Liver (tissue), 8 donors: ENCODE measurements at regions not wholly inside any gene's neighbourhood (a gene's known extent, or its start where the extent isn't known, plus 50 kb on each side); places are given as distances from the start of the nearest gene placed in this dataset.

ENCODE experiments used
- DNase-seq: peaks from one replicate; pipeline ENCODE4 v3.0.0-alpha.2; 2017; ENCODE audit warnings: low spot score
- H3K27ac ChIP-seq, 2 donors: one replicate each; pipeline ENCODE4 v1.7.0; 2013; ENCODE audit warnings: inconsistent platforms in 2 of 2, low read length in 2 of 2, control low read depth in 1 of 2, low read depth in 1 of 2, mild to moderate bottlenecking in 1 of 2
- H3K27me3 ChIP-seq, 4 donors: one replicate each; pipeline versions ENCODE4 v1.6.1 to v1.7.0; 2013; ENCODE audit warnings: low read length in 3 of 4, inconsistent platforms in 1 of 4, mild to moderate bottlenecking in 1 of 4, moderate library complexity in 1 of 4; ENCODE audit not compliant: control insufficient read depth in 4 of 4, insufficient read depth in 4 of 4
- H3K36me3 ChIP-seq, 4 donors: one replicate each; pipeline versions ENCODE4 v1.6.1 to v1.7.0; 2013; ENCODE audit warnings: low read length in 3 of 4, mild to moderate bottlenecking in 3 of 4, low read depth in 1 of 4, moderate library complexity in 1 of 4; ENCODE audit not compliant: control insufficient read depth in 4 of 4, insufficient read depth in 3 of 4
- H3K4me1 ChIP-seq, 4 donors: one replicate each; pipeline versions ENCODE4 v1.6.1 to v1.7.0; 2013; ENCODE audit warnings: low read length in 3 of 4, mild to moderate bottlenecking in 3 of 4, moderate library complexity in 1 of 4; ENCODE audit not compliant: control insufficient read depth in 4 of 4, insufficient read depth in 4 of 4
- H3K4me3 ChIP-seq, 3 donors: one replicate each; pipeline versions ENCODE4 v1.6.1 to v1.7.0; 2013; ENCODE audit warnings: low read length in 3 of 3, control low read depth in 1 of 3, low read depth in 1 of 3, mild to moderate bottlenecking in 1 of 3
- H3K9ac ChIP-seq, 2 donors: one replicate each; pipeline ENCODE4 v1.7.0; 2013; ENCODE audit warnings: low read length in 2 of 2, mild to moderate bottlenecking in 2 of 2, moderate library complexity in 2 of 2, control low read depth in 1 of 2, low read depth in 1 of 2
- H3K9me3 ChIP-seq, 4 donors: one replicate each; pipeline versions ENCODE4 v1.6.1 to v1.7.0; 2013; ENCODE audit warnings: low read length in 3 of 4; ENCODE audit not compliant: control insufficient read depth in 4 of 4
- CTCF ChIP-seq: fragments of 150-350 bp; IDR thresholded peaks from 2 replicates; pipeline ENCODE4 v1.5.1; 2017; ENCODE audit warnings: improper control_type of control experiment, low read depth, low read length; ENCODE audit not compliant: missing input control
- EGR1 ChIP-seq, 2 donors: IDR thresholded peaks; 2 replicates each; pipeline ENCODE4 v1.6.1; 2016 to 2018; ENCODE audit warnings: antibody characterized with exemption in 2 of 2, low read depth in 2 of 2
- FOXA1 ChIP-seq: IDR thresholded peaks from 2 replicates; pipeline ENCODE4 v1.6.1; 2016; ENCODE audit warnings: antibody characterized with exemption
- FOXA2 ChIP-seq: IDR thresholded peaks from 2 replicates; pipeline ENCODE4 v1.6.1; 2016; ENCODE audit warnings: antibody characterized with exemption
- GABPA ChIP-seq, 2 donors: IDR thresholded peaks in 1 of 2; conservative IDR thresholded peaks in 1 of 2; 2 replicates each; pipeline ENCODE4 v1.6.1; 2016; ENCODE audit warnings: antibody characterized with exemption in 2 of 2, mild to moderate bottlenecking in 1 of 2, moderate library complexity in 1 of 2
- HNF4A ChIP-seq, 2 donors: conservative IDR thresholded peaks; 2 replicates each; pipeline ENCODE4 v1.6.1; 2016; ENCODE audit warnings: antibody characterized with exemption in 2 of 2, mild to moderate bottlenecking in 2 of 2
- HNF4G ChIP-seq: IDR thresholded peaks from 2 replicates; pipeline ENCODE4 v1.6.1; 2016; ENCODE audit warnings: antibody characterized with exemption
- JUND ChIP-seq, 2 donors: IDR thresholded peaks; 2 replicates each; pipeline ENCODE4 v1.6.1; 2016; ENCODE audit warnings: antibody characterized with exemption in 2 of 2
- NR2F2 ChIP-seq: IDR thresholded peaks from 2 replicates; pipeline ENCODE4 v1.6.1; 2016; ENCODE audit warnings: antibody characterized with exemption
- RAD21 ChIP-seq, 2 donors: IDR thresholded peaks; 2 replicates each; pipeline ENCODE4 v1.6.1; 2016; ENCODE audit warnings: antibody characterized with exemption in 2 of 2, mild to moderate bottlenecking in 2 of 2
- REST ChIP-seq: IDR thresholded peaks from 2 replicates; pipeline ENCODE4 v1.6.1; 2016; ENCODE audit warnings: antibody characterized with exemption, mild to moderate bottlenecking
- RXRA ChIP-seq, 2 donors: IDR thresholded peaks; 2 replicates each; pipeline ENCODE4 v1.6.1; 2017 to 2018; ENCODE audit warnings: antibody characterized with exemption in 2 of 2, mild to moderate bottlenecking in 1 of 2
- SP1 ChIP-seq: IDR thresholded peaks from 2 replicates; pipeline ENCODE4 v1.6.1; 2018; ENCODE audit warnings: antibody characterized with exemption, mild to moderate bottlenecking
- TAF1 ChIP-seq: conservative IDR thresholded peaks from 2 replicates; pipeline ENCODE4 v1.6.1; 2016; ENCODE audit warnings: antibody characterized with exemption, mild to moderate bottlenecking
- WGBS: extraction: QIAGEN DNeasy Blood & Tissue Kit; methylation state at CpG from one replicate; pipeline ENCODE4 v1.1.7; 2013; 5-methylcytosine and 5-hydroxymethylcytosine counted together
- TF ChIP-seq, protein P1 (sequence below): IDR thresholded peaks from 2 replicates; pipeline ENCODE4 v1.6.1; 2016; ENCODE audit warnings: antibody characterized with exemption
- TF ChIP-seq, protein P2 (sequence below): IDR thresholded peaks from 2 replicates; pipeline ENCODE4 v1.6.1; 2016; ENCODE audit warnings: antibody characterized with exemption
- donor health status: healthy.
- donor health status: healthy.
- donor health status: healthy.
- donor health status: healthy.
- donor health status: healthy.

- Histone ChIP-seq H3K27me3 (no peaks in the 10 kb centered on the region), H3K9me3 (no peaks in the 10 kb centered on the region), H3K27ac (no peak overlapping the region), H3K4me3 (no peak overlapping the region), H3K9ac (no peak overlapping the region), H3K36me3 (no peaks in the 10 kb centered on the region), H3K4me1 (no peaks in the 10 kb centered on the region)
- WGBS: 96% methylated on average over 1 of the region's 1 CpG
- no peak for DNase-seq
- TF ChIP-seq SP1: no peak
- TF ChIP-seq NR2F2: no peak
- no peak for TF ChIP-seq EGR1 (IDR thresholded peaks at IDR 0.05; ENCODE audit: low read depth in 2 of 2)
- no peak for TF ChIP-seq HNF4A (conservative IDR thresholded peaks at IDR 0.05)
- no peak for TF ChIP-seq HNF4G
- no peak for TF ChIP-seq REST
- no peak for TF ChIP-seq GABPA (IDR thresholded peaks at IDR 0.05 in 1 of 2, conservative IDR thresholded peaks at IDR 0.05 in 1 of 2)
- TF ChIP-seq RXRA (IDR thresholded peaks at IDR 0.05): no peak
- TF ChIP-seq FOXA1: no peak
- TF ChIP-seq, protein P1, sequence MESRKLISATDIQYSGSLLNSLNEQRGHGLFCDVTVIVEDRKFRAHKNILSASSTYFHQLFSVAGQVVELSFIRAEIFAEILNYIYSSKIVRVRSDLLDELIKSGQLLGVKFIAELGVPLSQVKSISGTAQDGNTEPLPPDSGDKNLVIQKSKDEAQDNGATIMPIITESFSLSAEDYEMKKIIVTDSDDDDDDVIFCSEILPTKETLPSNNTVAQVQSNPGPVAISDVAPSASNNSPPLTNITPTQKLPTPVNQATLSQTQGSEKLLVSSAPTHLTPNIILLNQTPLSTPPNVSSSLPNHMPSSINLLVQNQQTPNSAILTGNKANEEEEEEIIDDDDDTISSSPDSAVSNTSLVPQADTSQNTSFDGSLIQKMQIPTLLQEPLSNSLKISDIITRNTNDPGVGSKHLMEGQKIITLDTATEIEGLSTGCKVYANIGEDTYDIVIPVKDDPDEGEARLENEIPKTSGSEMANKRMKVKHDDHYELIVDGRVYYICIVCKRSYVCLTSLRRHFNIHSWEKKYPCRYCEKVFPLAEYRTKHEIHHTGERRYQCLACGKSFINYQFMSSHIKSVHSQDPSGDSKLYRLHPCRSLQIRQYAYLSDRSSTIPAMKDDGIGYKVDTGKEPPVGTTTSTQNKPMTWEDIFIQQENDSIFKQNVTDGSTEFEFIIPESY: no peak
- no peak for TF ChIP-seq CTCF
- TF ChIP-seq TAF1: no peak
- no peak for TF ChIP-seq JUND (IDR thresholded peaks at IDR 0.05)
- TF ChIP-seq FOXA2: no peak
These were observed 212.9 kb upstream of the SLC7A11 start for GRCh38 chr4:138455097-138455496.

DNA sequence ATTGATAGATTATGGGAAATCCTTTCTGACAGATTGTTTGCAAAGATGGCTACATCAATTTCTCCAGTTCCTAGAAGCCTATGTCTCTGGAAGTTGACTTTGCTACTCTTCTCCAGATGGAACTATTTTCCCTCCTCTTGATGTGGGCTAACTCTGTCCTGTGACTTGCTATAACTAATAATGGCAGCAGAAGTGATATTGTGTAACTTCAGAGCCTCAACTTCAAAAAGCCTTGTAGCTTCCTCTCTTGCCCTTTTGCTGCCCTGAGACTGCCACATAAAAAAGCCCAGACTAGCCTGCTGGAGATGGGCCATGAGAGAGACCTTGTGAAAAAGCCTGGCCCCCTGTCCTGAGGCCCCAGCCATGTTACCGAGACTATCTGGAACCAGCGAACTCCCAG, 210.7 kb upstream of the SLC7A11 start:
- Histone ChIP-seq H3K9ac (no peak overlapping the region), H3K9me3 (no peaks in the 10 kb centered on the region), H3K4me1 (no peaks in the 10 kb centered on the region), H3K27me3 (peaks cover 0 to 3% (median 0%) of the 10 kb centered on the region in 4 donors), H3K36me3 (no peaks in the 10 kb centered on the region), H3K4me3 (no peak overlapping the region), H3K27ac (no peak overlapping the region)
- DNase-seq: no peak
- TF ChIP-seq EGR1 (IDR thresholded peaks at IDR 0.05; ENCODE audit: low read depth in 2 of 2) (no peak), RXRA (IDR thresholded peaks at IDR 0.05) (no peak), HNF4A (conservative IDR thresholded peaks at IDR 0.05) (no peak), JUND (IDR thresholded peaks at IDR 0.05) (no peak), RAD21 (IDR thresholded peaks at IDR 0.05) (no peak)
- TF ChIP-seq, protein P2, sequence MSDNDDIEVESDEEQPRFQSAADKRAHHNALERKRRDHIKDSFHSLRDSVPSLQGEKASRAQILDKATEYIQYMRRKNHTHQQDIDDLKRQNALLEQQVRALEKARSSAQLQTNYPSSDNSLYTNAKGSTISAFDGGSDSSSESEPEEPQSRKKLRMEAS: no peak
- TF ChIP-seq, protein P1: no peak
- 88% methylated on average over 2 of the region's 2 CpGs for WGBS
